HG03457 (cell line): ENCODE measurements at regions not wholly inside any gene's neighbourhood (a gene's known extent, or its start where the extent isn't known, plus 50 kb on each side); places are given as distances from the start of the nearest gene placed in this dataset.
"Not testable (repeated sequence)": the region's sequence is repeated elsewhere in the genome, so short reads cannot be mapped to it uniquely, and the experiment has no call there.

Experiments used
- ATAC-seq: cut with Tn5 transposase; IDR thresholded peaks from one replicate; pipeline ENCODE4 v1.9.1; 2021; ENCODE audit warnings: moderate number of reproducible peaks; ENCODE audit not compliant: unreplicated experiment

GRCh38 chr5:86129009-86129408 is 488.7 kb upstream of the COX7C start:
- ATAC-seq = no peak

- ATAC-seq = no peak
Observed at GRCh38 chr5:86137297-86137696, 480.4 kb upstream of the COX7C start.

GRCh38 chr5:86143837-86144236 is 473.9 kb upstream of the COX7C start:
- ATAC-seq = no peak

GRCh38 chr5:86152988-86153560 is 464.7 kb upstream of the COX7C start:
- no peak for ATAC-seq

GRCh38 chr5:86155796-86156195 is 461.9 kb upstream of the COX7C start:
- no peak for ATAC-seq

- ATAC-seq = no peak
Observed at GRCh38 chr5:86170194-86170593, 447.5 kb upstream of the COX7C start.

GRCh38 chr5:86175224-86175623 is 442.5 kb upstream of the COX7C start:
- ATAC-seq = peak; percentile 94

GRCh38 chr5:86199287-86199686 is 418.5 kb upstream of the COX7C start:
- no peak for ATAC-seq

- no peak for ATAC-seq
Observed at GRCh38 chr5:86228147-86228546, 389.6 kb upstream of the COX7C start.

- ATAC-seq = no peak
Observed at GRCh38 chr5:86232246-86232645, 385.5 kb upstream of the COX7C start.

GRCh38 chr5:86244153-86244552 is 373.6 kb upstream of the COX7C start:
- no peak for ATAC-seq

GRCh38 chr5:86257871-86258270 is 359.9 kb upstream of the COX7C start:
- no peak for ATAC-seq

- ATAC-seq = not testable (repeated sequence)
Observed at GRCh38 chr5:86284400-86285190, 333.1 kb upstream of the COX7C start.

- not testable (repeated sequence) for ATAC-seq
Observed at GRCh38 chr5:86287437-86287836, 330.3 kb upstream of the COX7C start.

- not testable (repeated sequence) for ATAC-seq
Observed at GRCh38 chr5:86289786-86290185, 328.0 kb upstream of the COX7C start.

- not testable (repeated sequence) for ATAC-seq
Observed at GRCh38 chr5:86292811-86293210, 324.9 kb upstream of the COX7C start.

GRCh38 chr5:86302643-86303042 is 315.1 kb upstream of the COX7C start:
- not testable (repeated sequence) for ATAC-seq

GRCh38 chr5:86305050-86305449 is 312.7 kb upstream of the COX7C start:
- ATAC-seq = not testable (repeated sequence)

GRCh38 chr5:86314951-86315350 is 302.8 kb upstream of the COX7C start:
- ATAC-seq = no peak

GRCh38 chr5:86320266-86320665 is 297.5 kb upstream of the COX7C start:
- ATAC-seq = no peak

GRCh38 chr5:86329318-86329717 is 288.4 kb upstream of the COX7C start:
- no peak for ATAC-seq

- ATAC-seq = no peak
Observed at GRCh38 chr5:86330736-86331135, 287.0 kb upstream of the COX7C start.

GRCh38 chr5:86332851-86333250 is 284.9 kb upstream of the COX7C start:
- ATAC-seq = no peak
